Astrocyte (in vitro differentiated cells and primary cell): ENCODE measurements at regions not wholly inside any gene's neighbourhood (a gene's known extent, or its start where the extent isn't known, plus 50 kb on each side); places are given as distances from the start of the nearest gene placed in this dataset.

Source experiments
- DNase-seq: peaks from one replicate; pipeline ENCODE4 v3.0.0-alpha.2; 2010; ENCODE audit warnings: low read depth
- FAIRE-seq: peaks from 2 replicates; lab custom pipeline; 2011; peaks lifted over from hg19 to GRCh38; lab: Jason Lieb, UNC
- H2AFZ ChIP-seq: 2 replicates; pipeline ENCODE4 v1.6.0; 2012; ENCODE audit warnings: low read depth, low read length, inconsistent platforms
- H3K27ac ChIP-seq: 2 replicates; pipeline ENCODE4 v1.5.1; 2011; ENCODE audit warnings: low read depth, low read length, inconsistent platforms
- H3K27me3 ChIP-seq: 2 replicates; pipeline ENCODE4 v1.6.0; 2011; ENCODE audit warnings: low read length, inconsistent platforms; ENCODE audit not compliant: insufficient read depth
- H3K36me3 ChIP-seq: 2 replicates; pipeline ENCODE4 v1.5.1; 2011; ENCODE audit warnings: low read length, inconsistent platforms; ENCODE audit not compliant: insufficient read depth
- H3K4me1 ChIP-seq: 2 replicates; pipeline ENCODE4 v1.5.1; 2011; ENCODE audit warnings: low read length, inconsistent platforms; ENCODE audit not compliant: insufficient read depth
- H3K4me2 ChIP-seq: 2 replicates; pipeline ENCODE4 v1.6.0; 2012; ENCODE audit warnings: low read length, inconsistent platforms
- H3K4me3 ChIP-seq: 2 replicates; pipeline ENCODE4 v1.5.1; 2011; ENCODE audit warnings: low read depth, mild to moderate bottlenecking, low read length, inconsistent platforms; ENCODE audit not compliant: insufficient read depth
- H3K79me2 ChIP-seq: 2 replicates; pipeline ENCODE4 v1.6.0; 2012; ENCODE audit warnings: mild to moderate bottlenecking, low read length, inconsistent platforms; ENCODE audit not compliant: insufficient read depth
- H3K9ac ChIP-seq: 2 replicates; pipeline ENCODE4 v1.6.0; 2012; ENCODE audit warnings: mild to moderate bottlenecking, low read length, inconsistent platforms
- H3K9me3 ChIP-seq: 2 replicates; pipeline ENCODE4 v1.5.1; 2012; ENCODE audit warnings: low read depth, mild to moderate bottlenecking, low read length, inconsistent platforms; ENCODE audit not compliant: insufficient read depth
- H4K20me1 ChIP-seq: 2 replicates; pipeline ENCODE4 v1.6.0; 2012; ENCODE audit warnings: low read length, inconsistent platforms; ENCODE audit not compliant: insufficient read depth
- H3K27ac Mint-ChIP-seq: one replicate; pipeline ENCODE4 v1.8.0; 2021; ENCODE audit warnings: mild to moderate bottlenecking, mixed read lengths; ENCODE audit not compliant: unreplicated experiment
- H3K27me3 Mint-ChIP-seq: one replicate; pipeline ENCODE4 v1.8.0; 2021; ENCODE audit warnings: low read depth, mixed read lengths; ENCODE audit not compliant: unreplicated experiment
- H3K36me3 Mint-ChIP-seq: one replicate; pipeline ENCODE4 v1.8.0; 2021; ENCODE audit warnings: low read depth, mixed read lengths; ENCODE audit not compliant: unreplicated experiment
- H3K4me1 Mint-ChIP-seq: one replicate; pipeline ENCODE4 v1.8.0; 2021; ENCODE audit warnings: low read depth, mixed read lengths; ENCODE audit not compliant: unreplicated experiment
- H3K4me3 Mint-ChIP-seq: one replicate; pipeline ENCODE4 v1.8.0; 2021; ENCODE audit warnings: mild to moderate bottlenecking, moderate library complexity, mixed read lengths; ENCODE audit not compliant: unreplicated experiment
- H3K9me3 Mint-ChIP-seq: one replicate; pipeline ENCODE4 v1.8.0; 2021; ENCODE audit warnings: mild to moderate bottlenecking, mixed read lengths; ENCODE audit not compliant: unreplicated experiment
- CTCF ChIP-seq: IDR thresholded peaks from 2 replicates; pipeline ENCODE4 v1.5.1; 2011; ENCODE audit warnings: low read depth, mild to moderate bottlenecking, inconsistent platforms, low read length, moderate library complexity; ENCODE audit not compliant: insufficient read depth
- EZH2 ChIP-seq: IDR thresholded peaks from 2 replicates; pipeline ENCODE4 v1.6.1; 2012; ENCODE audit warnings: mild to moderate bottlenecking, low read length, inconsistent platforms; ENCODE audit not compliant: insufficient read depth

GRCh38 chr2:235350234-235350633 is 143.6 kb upstream of the AGAP1 start:
- H2AFZ ChIP-seq = no peak overlapping the region
- no peak for FAIRE-seq
- Mint-ChIP-seq H3K36me3 (no peaks in the 10 kb centered on the region), H3K27ac (no peak overlapping the region), H3K27me3 (peaks cover 27% of the 10 kb centered on the region), H3K4me3 (no peak overlapping the region), H3K4me1 (peaks cover 8% of the 10 kb centered on the region), H3K9me3 (peaks cover 3% of the 10 kb centered on the region)
- H3K9me3 ChIP-seq = no peaks in the 10 kb centered on the region
- H3K27ac ChIP-seq = no peak overlapping the region
- H3K4me2 ChIP-seq = no peak overlapping the region
- H4K20me1 ChIP-seq = no peaks in the 10 kb centered on the region
- peaks cover 29% of the 10 kb centered on the region for H3K27me3 ChIP-seq
- H3K4me3 ChIP-seq = no peak overlapping the region
- H3K9ac ChIP-seq = no peak overlapping the region
- no peaks in the 10 kb centered on the region for H3K79me2 ChIP-seq
- no peak for DNase-seq
- TF ChIP-seq EZH2 (no peak), CTCF (no peak)
- H3K4me1 ChIP-seq = peaks cover 6% of the 10 kb centered on the region
- no peaks in the 10 kb centered on the region for H3K36me3 ChIP-seq

- no peaks in the 10 kb centered on the region for H4K20me1 ChIP-seq
- H3K27ac Mint-ChIP-seq = no peak overlapping the region
- H3K4me3 Mint-ChIP-seq = no peak overlapping the region
- peaks cover under 1% of the 10 kb centered on the region for H3K4me1 ChIP-seq
- no peak overlapping the region for H3K27ac ChIP-seq
- peaks cover 34% of the 10 kb centered on the region for H3K27me3 Mint-ChIP-seq
- peaks cover 3% of the 10 kb centered on the region for H3K9me3 Mint-ChIP-seq
- no peak overlapping the region for H3K4me2 ChIP-seq
- H3K4me1 Mint-ChIP-seq = peaks cover 5% of the 10 kb centered on the region
- H3K27me3 ChIP-seq = peaks cover 29% of the 10 kb centered on the region
- no peaks in the 10 kb centered on the region for H3K9me3 ChIP-seq
- DNase-seq (no peak), FAIRE-seq (no peak)
- no peaks in the 10 kb centered on the region for H3K36me3 ChIP-seq
- no peak for TF ChIP-seq CTCF
- TF ChIP-seq EZH2 = no peak
- no peak overlapping the region for H3K4me3 ChIP-seq
- H3K9ac ChIP-seq = no peak overlapping the region
- H2AFZ ChIP-seq = no peak overlapping the region
- H3K79me2 ChIP-seq = no peaks in the 10 kb centered on the region
- H3K36me3 Mint-ChIP-seq = no peaks in the 10 kb centered on the region
These were observed 141.3 kb upstream of the AGAP1 start for GRCh38 chr2:235352541-235352940.

- Histone ChIP-seq H3K9me3 (no peaks in the 10 kb centered on the region), H3K27me3 (peaks cover 23% of the 10 kb centered on the region), H3K4me2 (no peak overlapping the region), H3K4me1 (peaks cover 9% of the 10 kb centered on the region), H3K36me3 (no peaks in the 10 kb centered on the region), H4K20me1 (no peaks in the 10 kb centered on the region), H2AFZ (no peak overlapping the region), H3K9ac (no peak overlapping the region), H3K79me2 (no peaks in the 10 kb centered on the region), H3K27ac (no peak overlapping the region), H3K4me3 (no peak overlapping the region)
- Mint-ChIP-seq H3K27ac (no peak overlapping the region), H3K4me1 (peaks cover 5% of the 10 kb centered on the region), H3K9me3 (peaks cover 6% of the 10 kb centered on the region), H3K36me3 (no peaks in the 10 kb centered on the region), H3K27me3 (peaks cover 41% of the 10 kb centered on the region), H3K4me3 (no peak overlapping the region)
- TF ChIP-seq CTCF = no peak
- no peak for TF ChIP-seq EZH2
- DNase-seq (no peak), FAIRE-seq (no peak)
These were observed 136.0 kb upstream of the AGAP1 start for GRCh38 chr2:235357881-235358280.
